ENCODE measurements at regions not wholly inside any gene's neighbourhood (a gene's known extent, or its start where the extent isn't known, plus 50 kb on each side); places are given as distances from the start of the nearest gene placed in this dataset.

- peaks cover 4 to 5% of the 10 kb centered on the region in 2 experiments; a peak in 2 of 4 replicates for H3K9me3 ChIP-seq (ENCODE audit: control insufficient read depth in 1 of 2, insufficient read depth in 1 of 2, low read depth in 1 of 2, low read length in 2 of 2)
- H3K9me2 ChIP-seq (ENCODE audit: insufficient read depth), result no peaks in the 10 kb centered on the region
- no peaks in the 10 kb centered on the region for H3K4me1 ChIP-seq (ENCODE audit: control insufficient read depth in 1 of 2, insufficient read depth in 2 of 2, low read length in 2 of 2)
- H4K20me1 ChIP-seq (ENCODE audit: insufficient read depth), result no peaks in the 10 kb centered on the region
- DNase-seq (ENCODE audit: low read depth, low spot score), result no peak
- no peaks in the 10 kb centered on the region for H3K79me2 ChIP-seq (ENCODE audit: insufficient read depth, low read length)
- TF ChIP-seq TCF7L2 (IDR thresholded peaks at IDR 0.05; ENCODE audit: borderline replicate concordance, extremely low read depth, insufficient read depth, insufficient read length) (no peak), MAX (IDR thresholded peaks at IDR 0.05) (no peak), ZBTB33 (IDR thresholded peaks at IDR 0.05; ENCODE audit: extremely low read depth, insufficient replicate concordance, low read length) (no peak), EZH2 (IDR thresholded peaks at IDR 0.05) (no peak), RAD21 (IDR thresholded peaks at IDR 0.05; ENCODE audit: low read depth) (no peak), ELF1 (IDR thresholded peaks at IDR 0.05; ENCODE audit: borderline replicate concordance, low read depth) (no peak), YY1 (IDR thresholded peaks at IDR 0.05; ENCODE audit: extremely low read depth, insufficient replicate concordance, low read depth, low read length) (no peak), ATF3 (IDR thresholded peaks at IDR 0.05) (no peak), ZFX (IDR thresholded peaks at IDR 0.05) (no peak), SP1 (IDR thresholded peaks at IDR 0.05; ENCODE audit: low read depth) (no peak), CEBPB (IDR thresholded peaks at IDR 0.05; ENCODE audit: low read depth) (no peak), REST (IDR thresholded peaks at IDR 0.05; ENCODE audit: low read depth) (no peak), SRF (IDR thresholded peaks at IDR 0.05; ENCODE audit: low read depth) (no peak), EZH2phosphoT487 (IDR thresholded peaks at IDR 0.05; ENCODE audit: borderline replicate concordance) (no peak), EGR1 (IDR thresholded peaks at IDR 0.05; ENCODE audit: low read depth) (no peak), SIN3A (IDR thresholded peaks at IDR 0.05; ENCODE audit: low read depth) (no peak), CBX3 (IDR thresholded peaks at IDR 0.05; ENCODE audit: low read depth) (no peak), POLR2A (IDR thresholded peaks at IDR 0.05; ENCODE audit: borderline replicate concordance, extremely low read depth, insufficient read depth, insufficient read length) (no peak)
- H2AFZ ChIP-seq (ENCODE audit: low read depth, low read length, poor library complexity, severe bottlenecking), result no peak overlapping the region
- H3K4me3 ChIP-seq (replicated peaks in 1 of 2; ENCODE audit: low read depth in 1 of 2, low read length in 2 of 2), result no peak overlapping the region
- H3K4me2 ChIP-seq (ENCODE audit: low read length), result no peak overlapping the region
- no peak overlapping the region for H3K9ac ChIP-seq (ENCODE audit: low read length)
- ChIA-PET RAD21 (ENCODE audit: low non-redundant PET in 1 of 2, low total read pairs in 2 of 2, uncharacterized antibody in 2 of 2, unreplicated experiment in 2 of 2) (no interaction called here), CTCF (no interaction called here), POLR2A (no interaction called here)
- no TSS peak for BruUV-seq (replicated peaks)
- ATAC-seq, result no peak
- no peaks in the 10 kb centered on the region for H3K27me3 ChIP-seq (ENCODE audit: insufficient read depth, low read length)
- no peaks in the 10 kb centered on the region for H3K36me3 ChIP-seq (ENCODE audit: control insufficient read depth in 1 of 2, insufficient read depth in 2 of 2, low read length in 2 of 2)
- intact Hi-C loops (cut with micrococcal nuclease), result no loop called here
- H3K27ac ChIP-seq (ENCODE audit: low read depth, low read length), result no peak overlapping the region
These were observed 1477.9 kb downstream of the TBC1D22A start for GRCh38 chr22:48240148-48240934.
